ENCODE measurements at regions not wholly inside any gene's neighbourhood (a gene's known extent, or its start where the extent isn't known, plus 50 kb on each side); places are given as distances from the start of the nearest gene placed in this dataset.

DNA sequence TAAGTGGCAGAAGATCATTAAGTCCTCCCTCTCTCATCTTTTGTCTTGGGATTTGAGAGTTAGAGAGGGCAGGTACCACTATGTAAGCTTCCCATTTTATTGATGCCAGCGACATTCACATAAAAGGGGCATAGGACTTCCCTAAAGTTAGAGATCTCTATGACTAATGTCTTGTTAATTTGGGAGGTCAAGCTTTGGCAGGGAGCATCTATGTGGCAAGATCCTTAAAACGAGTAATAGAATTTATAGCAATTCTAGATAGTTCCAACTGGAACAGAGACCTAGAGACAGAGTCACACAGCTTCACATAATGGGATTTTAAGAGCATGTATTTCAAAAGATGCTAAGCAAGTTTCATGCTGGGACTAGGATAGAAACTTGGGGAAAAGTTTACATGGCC is 308.0 kb downstream of the MAP2K6 start:
- H3K36me3 ChIP-seq = no peaks in the 10 kb centered on the region

DNA sequence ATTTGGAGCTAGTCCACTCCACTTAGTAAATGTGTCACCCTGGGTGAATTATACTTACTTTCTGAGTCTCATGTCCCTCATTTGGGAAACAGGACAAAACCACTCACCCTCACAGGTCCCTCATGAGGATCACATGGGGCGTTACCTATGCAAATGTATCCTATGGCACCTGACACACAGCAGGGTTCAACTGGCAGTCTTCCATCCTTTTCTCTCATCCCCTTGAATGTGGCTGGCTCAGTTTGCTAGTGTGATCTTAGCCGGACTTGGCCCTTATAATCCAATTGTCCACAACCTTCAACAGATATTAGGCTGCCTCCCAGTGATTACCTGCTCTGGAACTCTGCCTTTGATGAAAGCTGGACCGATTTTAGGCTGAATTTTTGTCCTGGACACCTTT is 308.8 kb downstream of the MAP2K6 start:
- intact Hi-C loops (cut with DNase I) = no loop called here
- no peak for DNase-seq
- H3K36me3 ChIP-seq = no peaks in the 10 kb centered on the region
- ATAC-seq = no peak
- no peaks in the 10 kb centered on the region for H3K9me3 ChIP-seq
- no peaks in the 10 kb centered on the region for H3K4me1 ChIP-seq
- no peak overlapping the region for H3K27ac ChIP-seq
- H3K27me3 ChIP-seq = no peaks in the 10 kb centered on the region
- TF ChIP-seq, protein P1, sequence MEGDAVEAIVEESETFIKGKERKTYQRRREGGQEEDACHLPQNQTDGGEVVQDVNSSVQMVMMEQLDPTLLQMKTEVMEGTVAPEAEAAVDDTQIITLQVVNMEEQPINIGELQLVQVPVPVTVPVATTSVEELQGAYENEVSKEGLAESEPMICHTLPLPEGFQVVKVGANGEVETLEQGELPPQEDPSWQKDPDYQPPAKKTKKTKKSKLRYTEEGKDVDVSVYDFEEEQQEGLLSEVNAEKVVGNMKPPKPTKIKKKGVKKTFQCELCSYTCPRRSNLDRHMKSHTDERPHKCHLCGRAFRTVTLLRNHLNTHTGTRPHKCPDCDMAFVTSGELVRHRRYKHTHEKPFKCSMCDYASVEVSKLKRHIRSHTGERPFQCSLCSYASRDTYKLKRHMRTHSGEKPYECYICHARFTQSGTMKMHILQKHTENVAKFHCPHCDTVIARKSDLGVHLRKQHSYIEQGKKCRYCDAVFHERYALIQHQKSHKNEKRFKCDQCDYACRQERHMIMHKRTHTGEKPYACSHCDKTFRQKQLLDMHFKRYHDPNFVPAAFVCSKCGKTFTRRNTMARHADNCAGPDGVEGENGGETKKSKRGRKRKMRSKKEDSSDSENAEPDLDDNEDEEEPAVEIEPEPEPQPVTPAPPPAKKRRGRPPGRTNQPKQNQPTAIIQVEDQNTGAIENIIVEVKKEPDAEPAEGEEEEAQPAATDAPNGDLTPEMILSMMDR (IDR thresholded peaks at IDR 0.05) = no peak
- H3K4me3 ChIP-seq = no peak overlapping the region

More for the DNA sequence above, 308.0 kb downstream of the MAP2K6 start:
- H3K4me3 ChIP-seq = no peak overlapping the region
- DNase-seq = no peak
- no peak overlapping the region for H3K27ac ChIP-seq
- TF ChIP-seq, protein P1 (IDR thresholded peaks at IDR 0.05) = no peak
- H3K27me3 ChIP-seq = no peaks in the 10 kb centered on the region
- intact Hi-C loops (cut with DNase I) = no loop called here
- H3K4me1 ChIP-seq = no peaks in the 10 kb centered on the region
- no peaks in the 10 kb centered on the region for H3K9me3 ChIP-seq
- no peak for ATAC-seq

DNA sequence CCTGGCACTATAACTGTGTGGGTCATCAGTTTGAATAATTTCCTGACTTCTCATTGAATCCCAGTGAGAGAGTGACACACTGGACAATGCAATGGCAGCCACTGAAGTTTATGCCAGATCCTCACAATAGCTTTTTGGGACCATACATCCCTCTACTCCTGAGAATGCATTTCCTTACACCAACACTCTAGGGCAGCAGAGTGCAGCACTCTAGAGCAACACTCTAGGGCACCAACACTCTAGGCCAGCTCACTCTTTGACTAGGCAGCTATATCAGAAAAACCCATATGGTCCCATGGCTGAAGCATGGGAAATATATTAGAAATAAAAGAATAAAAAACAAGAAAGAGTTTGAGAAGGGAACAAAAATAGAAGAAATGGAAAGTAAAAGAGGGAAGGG is 309.2 kb downstream of the MAP2K6 start:
- Histone ChIP-seq H3K36me3 (no peaks in the 10 kb centered on the region), H3K27me3 (no peaks in the 10 kb centered on the region), H3K27ac (no peak overlapping the region), H3K4me3 (no peak overlapping the region), H3K9me3 (no peaks in the 10 kb centered on the region), H3K4me1 (no peaks in the 10 kb centered on the region)
- ATAC-seq = peak; percentile 21
- TF ChIP-seq, protein P1 (IDR thresholded peaks at IDR 0.05) = no peak
- DNase-seq = no peak
- intact Hi-C loops (cut with DNase I) = no loop called here

DNA sequence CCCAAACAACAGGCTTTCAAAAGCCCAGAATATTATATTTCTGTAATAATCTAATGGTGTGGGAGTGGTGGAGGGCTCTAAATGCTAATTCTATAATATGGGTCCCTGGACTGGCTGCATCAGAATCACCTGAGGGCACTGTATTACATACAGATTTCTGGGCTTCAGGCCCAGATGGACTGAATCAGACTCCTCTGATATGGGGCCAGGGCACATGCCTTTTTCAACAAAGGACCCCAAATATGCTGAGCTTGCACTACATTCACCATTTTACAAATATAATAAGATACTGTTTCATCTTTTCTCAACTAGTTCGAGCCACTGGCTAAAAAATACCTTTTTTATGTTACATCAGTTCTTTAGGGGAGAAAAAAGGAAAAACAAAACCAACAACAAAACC is 309.7 kb downstream of the MAP2K6 start:
- H3K36me3 ChIP-seq = no peaks in the 10 kb centered on the region
- H3K27me3 ChIP-seq = no peaks in the 10 kb centered on the region
- DNase-seq = no peak
- no peak for ATAC-seq
- TF ChIP-seq, protein P1 (IDR thresholded peaks at IDR 0.05) = no peak
- no peaks in the 10 kb centered on the region for H3K9me3 ChIP-seq
- intact Hi-C loops (cut with DNase I) = no loop called here
- no peak overlapping the region for H3K4me3 ChIP-seq
- H3K4me1 ChIP-seq = no peaks in the 10 kb centered on the region
- no peak overlapping the region for H3K27ac ChIP-seq

DNA sequence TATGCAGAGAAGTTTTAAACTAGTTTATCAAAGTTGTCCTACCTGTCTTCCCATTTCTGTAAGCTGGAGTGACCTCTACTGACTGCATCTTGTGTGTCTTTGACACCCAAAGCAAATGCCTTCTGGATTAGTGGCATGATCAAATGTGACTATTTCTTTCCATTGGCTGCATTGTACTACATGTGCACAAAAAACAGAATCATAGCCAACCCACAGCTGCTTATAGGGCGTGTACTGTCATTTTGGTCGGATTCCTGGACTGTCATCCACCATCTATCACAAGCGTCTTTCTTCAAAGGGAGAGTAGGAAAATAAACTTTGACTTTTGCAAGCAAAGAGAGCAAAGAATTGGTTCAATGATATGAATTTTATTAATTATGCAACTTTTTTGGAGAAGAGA is 310.6 kb downstream of the MAP2K6 start:
- DNase-seq = no peak
- intact Hi-C loops (cut with DNase I) = no loop called here
- Histone ChIP-seq H3K27ac (no peak overlapping the region), H3K9me3 (no peaks in the 10 kb centered on the region), H3K4me3 (no peak overlapping the region), H3K36me3 (no peaks in the 10 kb centered on the region), H3K4me1 (no peaks in the 10 kb centered on the region), H3K27me3 (no peaks in the 10 kb centered on the region)
- TF ChIP-seq, protein P1 (IDR thresholded peaks at IDR 0.05) = no peak
- no peak for ATAC-seq
